ENCODE measurements at regions not wholly inside any gene's neighbourhood (a gene's known extent, or its start where the extent isn't known, plus 50 kb on each side); places are given as distances from the start of the nearest gene placed in this dataset.

GRCh38 chr7:109179601-109180000 is 609.9 kb downstream of the DNAJB9 start:
- no peak for DNase-seq
- no peak overlapping the region for H3K27ac ChIP-seq (ENCODE audit: low read length)
- no peak overlapping the region for H3K4me3 ChIP-seq (ENCODE audit: low read length)
- H3K27me3 ChIP-seq (ENCODE audit: control insufficient read depth, insufficient read depth, low read length) = no peaks in the 10 kb centered on the region
- no peaks in the 10 kb centered on the region for H3K4me1 ChIP-seq (ENCODE audit: control insufficient read depth, insufficient read depth, low read length)
- WGBS (ENCODE audit: insufficient coverage, low lambda C conversion rate) = 94% methylated on average over 2 of the region's 3 CpGs
- H3K9me3 ChIP-seq (ENCODE audit: control insufficient read depth, low read depth, low read length) = no peaks in the 10 kb centered on the region
- H3K36me3 ChIP-seq (ENCODE audit: control insufficient read depth, insufficient read depth, low read length) = no peaks in the 10 kb centered on the region

GRCh38 chr7:109190766-109191398 is 621.2 kb downstream of the DNAJB9 start:
- H3K27ac ChIP-seq (ENCODE audit: low read length) = no peak overlapping the region
- DNase-seq = no peak
- 100% methylated on average over 1 of the region's 2 CpGs for WGBS (ENCODE audit: insufficient coverage, low lambda C conversion rate)
- H3K4me3 ChIP-seq (ENCODE audit: low read length) = no peak overlapping the region
- H3K27me3 ChIP-seq (ENCODE audit: control insufficient read depth, insufficient read depth, low read length) = no peaks in the 10 kb centered on the region
- no peaks in the 10 kb centered on the region for H3K36me3 ChIP-seq (ENCODE audit: control insufficient read depth, insufficient read depth, low read length)
- no peaks in the 10 kb centered on the region for H3K9me3 ChIP-seq (ENCODE audit: control insufficient read depth, low read depth, low read length)
- H3K4me1 ChIP-seq (ENCODE audit: control insufficient read depth, insufficient read depth, low read length) = no peaks in the 10 kb centered on the region

GRCh38 chr7:109206196-109206595 is 636.5 kb downstream of the DNAJB9 start:
- Histone ChIP-seq H3K27me3 (ENCODE audit: control insufficient read depth, insufficient read depth, low read length) (no peaks in the 10 kb centered on the region), H3K4me1 (ENCODE audit: control insufficient read depth, insufficient read depth, low read length) (no peaks in the 10 kb centered on the region), H3K4me3 (ENCODE audit: low read length) (no peak overlapping the region), H3K9me3 (ENCODE audit: control insufficient read depth, low read depth, low read length) (no peaks in the 10 kb centered on the region), H3K27ac (ENCODE audit: low read length) (no peak overlapping the region), H3K36me3 (ENCODE audit: control insufficient read depth, insufficient read depth, low read length) (no peaks in the 10 kb centered on the region)
- no peak for DNase-seq
- 83% methylated on average over 2 of the region's 2 CpGs for WGBS (ENCODE audit: insufficient coverage, low lambda C conversion rate)

- Histone ChIP-seq H3K4me1 (ENCODE audit: control insufficient read depth, insufficient read depth, low read length) (no peaks in the 10 kb centered on the region), H3K27me3 (ENCODE audit: control insufficient read depth, insufficient read depth, low read length) (no peaks in the 10 kb centered on the region), H3K9me3 (ENCODE audit: control insufficient read depth, low read depth, low read length) (no peaks in the 10 kb centered on the region), H3K27ac (ENCODE audit: low read length) (no peak overlapping the region), H3K4me3 (ENCODE audit: low read length) (no peak overlapping the region), H3K36me3 (ENCODE audit: control insufficient read depth, insufficient read depth, low read length) (no peaks in the 10 kb centered on the region)
- no CpG with 5 or more reads among the region's 3 CpGs for WGBS (ENCODE audit: insufficient coverage, low lambda C conversion rate)
- no peak for DNase-seq
These were observed 643.4 kb downstream of the DNAJB9 start for GRCh38 chr7:109213081-109213480.

GRCh38 chr7:109215341-109215740 is 645.7 kb downstream of the DNAJB9 start:
- no peaks in the 10 kb centered on the region for H3K27me3 ChIP-seq (ENCODE audit: control insufficient read depth, insufficient read depth, low read length)
- H3K9me3 ChIP-seq (ENCODE audit: control insufficient read depth, low read depth, low read length) = no peaks in the 10 kb centered on the region
- H3K36me3 ChIP-seq (ENCODE audit: control insufficient read depth, insufficient read depth, low read length) = no peaks in the 10 kb centered on the region
- H3K4me3 ChIP-seq (ENCODE audit: low read length) = no peak overlapping the region
- no peak overlapping the region for H3K27ac ChIP-seq (ENCODE audit: low read length)
- H3K4me1 ChIP-seq (ENCODE audit: control insufficient read depth, insufficient read depth, low read length) = no peaks in the 10 kb centered on the region
- DNase-seq = no peak
- 80% methylated on average over 2 of the region's 3 CpGs for WGBS (ENCODE audit: insufficient coverage, low lambda C conversion rate)

GRCh38 chr7:109224100-109224499 is 654.4 kb downstream of the DNAJB9 start:
- no peak overlapping the region for H3K4me3 ChIP-seq (ENCODE audit: low read length)
- H3K4me1 ChIP-seq (ENCODE audit: control insufficient read depth, insufficient read depth, low read length) = no peaks in the 10 kb centered on the region
- 80% methylated on average over 1 of the region's 2 CpGs for WGBS (ENCODE audit: insufficient coverage, low lambda C conversion rate)
- no peaks in the 10 kb centered on the region for H3K36me3 ChIP-seq (ENCODE audit: control insufficient read depth, insufficient read depth, low read length)
- H3K9me3 ChIP-seq (ENCODE audit: control insufficient read depth, low read depth, low read length) = no peaks in the 10 kb centered on the region
- no peaks in the 10 kb centered on the region for H3K27me3 ChIP-seq (ENCODE audit: control insufficient read depth, insufficient read depth, low read length)
- H3K27ac ChIP-seq (ENCODE audit: low read length) = no peak overlapping the region
- DNase-seq = no peak

- H3K27me3 ChIP-seq (ENCODE audit: control insufficient read depth, insufficient read depth, low read length) = no peaks in the 10 kb centered on the region
- H3K9me3 ChIP-seq (ENCODE audit: control insufficient read depth, low read depth, low read length) = no peaks in the 10 kb centered on the region
- H3K4me1 ChIP-seq (ENCODE audit: control insufficient read depth, insufficient read depth, low read length) = no peaks in the 10 kb centered on the region
- DNase-seq = no peak
- no peak overlapping the region for H3K4me3 ChIP-seq (ENCODE audit: low read length)
- no peak overlapping the region for H3K27ac ChIP-seq (ENCODE audit: low read length)
- 89% methylated on average over 1 of the region's 1 CpG for WGBS (ENCODE audit: insufficient coverage, low lambda C conversion rate)
- H3K36me3 ChIP-seq (ENCODE audit: control insufficient read depth, insufficient read depth, low read length) = no peaks in the 10 kb centered on the region
These were observed 657.0 kb downstream of the DNAJB9 start for GRCh38 chr7:109226699-109227098.

- H3K36me3 ChIP-seq (ENCODE audit: control insufficient read depth, insufficient read depth, low read length) = no peaks in the 10 kb centered on the region
- H3K27ac ChIP-seq (ENCODE audit: low read length) = no peak overlapping the region
- no peaks in the 10 kb centered on the region for H3K4me1 ChIP-seq (ENCODE audit: control insufficient read depth, insufficient read depth, low read length)
- DNase-seq = no peak
- no peak overlapping the region for H3K4me3 ChIP-seq (ENCODE audit: low read length)
- 100% methylated on average over 1 of the region's 2 CpGs for WGBS (ENCODE audit: insufficient coverage, low lambda C conversion rate)
- H3K27me3 ChIP-seq (ENCODE audit: control insufficient read depth, insufficient read depth, low read length) = no peaks in the 10 kb centered on the region
- no peaks in the 10 kb centered on the region for H3K9me3 ChIP-seq (ENCODE audit: control insufficient read depth, low read depth, low read length)
These were observed 665.6 kb downstream of the DNAJB9 start for GRCh38 chr7:109235316-109235715.

- no CpG with 5 or more reads among the region's 10 CpGs for WGBS (ENCODE audit: insufficient coverage, low lambda C conversion rate)
- no peak overlapping the region for H3K27ac ChIP-seq (ENCODE audit: low read length)
- DNase-seq = no peak
- no peaks in the 10 kb centered on the region for H3K4me1 ChIP-seq (ENCODE audit: control insufficient read depth, insufficient read depth, low read length)
- no peaks in the 10 kb centered on the region for H3K36me3 ChIP-seq (ENCODE audit: control insufficient read depth, insufficient read depth, low read length)
- no peak overlapping the region for H3K4me3 ChIP-seq (ENCODE audit: low read length)
- H3K27me3 ChIP-seq (ENCODE audit: control insufficient read depth, insufficient read depth, low read length) = no peaks in the 10 kb centered on the region
- no peaks in the 10 kb centered on the region for H3K9me3 ChIP-seq (ENCODE audit: control insufficient read depth, low read depth, low read length)
These were observed 676.8 kb downstream of the DNAJB9 start for GRCh38 chr7:109246330-109247077.

- DNase-seq = no peak
- no peaks in the 10 kb centered on the region for H3K9me3 ChIP-seq (ENCODE audit: control insufficient read depth, low read depth, low read length)
- H3K4me1 ChIP-seq (ENCODE audit: control insufficient read depth, insufficient read depth, low read length) = no peaks in the 10 kb centered on the region
- no peaks in the 10 kb centered on the region for H3K27me3 ChIP-seq (ENCODE audit: control insufficient read depth, insufficient read depth, low read length)
- H3K4me3 ChIP-seq (ENCODE audit: low read length) = no peak overlapping the region
- no peak overlapping the region for H3K27ac ChIP-seq (ENCODE audit: low read length)
- H3K36me3 ChIP-seq (ENCODE audit: control insufficient read depth, insufficient read depth, low read length) = no peaks in the 10 kb centered on the region
- WGBS (ENCODE audit: insufficient coverage, low lambda C conversion rate) = 83% methylated on average over 2 of the region's 3 CpGs
These were observed 687.3 kb downstream of the DNAJB9 start for GRCh38 chr7:109256762-109257560.
